Suprapubic skin (tissue), 4 donors: ENCODE measurements at regions not wholly inside any gene's neighbourhood (a gene's known extent, or its start where the extent isn't known, plus 50 kb on each side); places are given as distances from the start of the nearest gene placed in this dataset.

Experiments
- DNase-seq, 2 donors: peaks; one replicate each; pipeline ENCODE4 v3.0.0-alpha.2; 2019; ENCODE audit warnings: low spot score in 2 of 2
- H3K27ac ChIP-seq: fragments of 200-600 bp; sonication (generic); one replicate; pipeline ENCODE4 v1.5.1; 2019
- H3K27me3 ChIP-seq: fragments of 200-600 bp; sonication (generic); one replicate; pipeline ENCODE4 v1.5.1; 2019
- H3K36me3 ChIP-seq: fragments of 200-600 bp; sonication (generic); one replicate; pipeline ENCODE4 v1.5.1; 2019
- H3K4me1 ChIP-seq: fragments of 200-600 bp; sonication (generic); one replicate; pipeline ENCODE4 v1.5.1; 2019
- H3K4me3 ChIP-seq: fragments of 200-600 bp; sonication (generic); one replicate; pipeline ENCODE4 v1.5.1; 2019; ENCODE audit warnings: mild to moderate bottlenecking
- H3K9me3 ChIP-seq: fragments of 200-600 bp; sonication (generic); one replicate; pipeline ENCODE4 v1.5.1; 2019
- EP300 ChIP-seq: sonication (generic); formaldehyde crosslinking; IDR thresholded peaks from one replicate; pipeline ENCODE4 v1.6.1; 2017; ENCODE audit warnings: antibody characterized with exemption
- POLR2A ChIP-seq, 2 donors: fragments of 450-650 bp; IDR thresholded peaks; one replicate each; pipeline ENCODE4 v1.6.1; 2017; ENCODE audit warnings: antibody characterized with exemption in 2 of 2, mild to moderate bottlenecking in 2 of 2, moderate library complexity in 2 of 2
- POLR2AphosphoS5 ChIP-seq, 3 donors: sonication (generic); formaldehyde crosslinking; IDR thresholded peaks; one replicate each; pipeline ENCODE4 v1.6.1; 2017; ENCODE audit warnings: antibody characterized with exemption in 3 of 3
- WGBS: methylation state at CpG from one replicate; pipeline ENCODE4 v1.1.5; 2018; 5-methylcytosine and 5-hydroxymethylcytosine counted together
- TF ChIP-seq, protein P1 (sequence below), 2 donors: fragments of 200-600 bp in 1 of 2; fragments of 450-650 bp in 1 of 2; sonication (generic) in 1 of 2; IDR thresholded peaks; one replicate each; pipeline ENCODE4 v1.5.1; 2016 to 2019; ENCODE audit warnings: antibody characterized with exemption in 2 of 2, mild to moderate bottlenecking in 1 of 2, moderate library complexity in 1 of 2

GRCh38 chr17:14919094-14919493 is 346.0 kb downstream of the PMP22 start:
- no peaks in the 10 kb centered on the region for H3K27me3 ChIP-seq
- no peak for DNase-seq
- no peaks in the 10 kb centered on the region for H3K4me1 ChIP-seq
- peaks cover 5% of the 10 kb centered on the region for H3K9me3 ChIP-seq
- H3K4me3 ChIP-seq: no peak overlapping the region
- H3K36me3 ChIP-seq: no peaks in the 10 kb centered on the region
- 91% methylated on average over 5 of the region's 5 CpGs for WGBS
- TF ChIP-seq, protein P1, sequence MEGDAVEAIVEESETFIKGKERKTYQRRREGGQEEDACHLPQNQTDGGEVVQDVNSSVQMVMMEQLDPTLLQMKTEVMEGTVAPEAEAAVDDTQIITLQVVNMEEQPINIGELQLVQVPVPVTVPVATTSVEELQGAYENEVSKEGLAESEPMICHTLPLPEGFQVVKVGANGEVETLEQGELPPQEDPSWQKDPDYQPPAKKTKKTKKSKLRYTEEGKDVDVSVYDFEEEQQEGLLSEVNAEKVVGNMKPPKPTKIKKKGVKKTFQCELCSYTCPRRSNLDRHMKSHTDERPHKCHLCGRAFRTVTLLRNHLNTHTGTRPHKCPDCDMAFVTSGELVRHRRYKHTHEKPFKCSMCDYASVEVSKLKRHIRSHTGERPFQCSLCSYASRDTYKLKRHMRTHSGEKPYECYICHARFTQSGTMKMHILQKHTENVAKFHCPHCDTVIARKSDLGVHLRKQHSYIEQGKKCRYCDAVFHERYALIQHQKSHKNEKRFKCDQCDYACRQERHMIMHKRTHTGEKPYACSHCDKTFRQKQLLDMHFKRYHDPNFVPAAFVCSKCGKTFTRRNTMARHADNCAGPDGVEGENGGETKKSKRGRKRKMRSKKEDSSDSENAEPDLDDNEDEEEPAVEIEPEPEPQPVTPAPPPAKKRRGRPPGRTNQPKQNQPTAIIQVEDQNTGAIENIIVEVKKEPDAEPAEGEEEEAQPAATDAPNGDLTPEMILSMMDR (IDR thresholded peaks at IDR 0.05): no peak
- no peak for TF ChIP-seq POLR2AphosphoS5 (IDR thresholded peaks at IDR 0.05)
- H3K27ac ChIP-seq: no peak overlapping the region

GRCh38 chr17:14918540-14918939 is 346.6 kb downstream of the PMP22 start:
- Histone ChIP-seq H3K27ac (no peak overlapping the region), H3K4me1 (no peaks in the 10 kb centered on the region), H3K4me3 (no peak overlapping the region), H3K9me3 (peaks cover 5% of the 10 kb centered on the region), H3K36me3 (no peaks in the 10 kb centered on the region), H3K27me3 (no peaks in the 10 kb centered on the region)
- 37% methylated on average over 4 of the region's 4 CpGs for WGBS
- DNase-seq: no peak
- TF ChIP-seq, protein P1 (IDR thresholded peaks at IDR 0.05): no peak
- TF ChIP-seq POLR2AphosphoS5 (IDR thresholded peaks at IDR 0.05): no peak

DNA sequence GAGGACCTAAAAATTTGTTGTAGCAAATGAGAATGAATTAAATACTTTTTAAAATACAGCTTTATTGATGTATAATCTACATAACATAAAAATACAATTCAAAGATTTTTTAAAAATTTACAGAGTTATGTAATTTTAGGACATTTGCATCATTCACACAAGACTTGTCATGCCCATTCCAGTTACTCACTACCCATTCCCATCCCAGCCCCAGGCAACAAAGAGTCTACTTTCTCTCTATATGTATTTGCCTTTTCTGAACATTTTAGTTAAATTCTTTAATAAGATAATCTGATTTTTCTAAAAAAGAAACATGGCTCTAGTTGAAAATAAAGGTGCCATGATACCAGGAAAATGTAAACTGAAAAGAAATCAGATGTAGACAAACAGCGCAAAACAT is 354.2 kb downstream of the PMP22 start:
- Histone ChIP-seq H3K4me1 (no peaks in the 10 kb centered on the region), H3K27ac (no peak overlapping the region), H3K36me3 (no peaks in the 10 kb centered on the region), H3K9me3 (no peaks in the 10 kb centered on the region), H3K27me3 (peaks cover 5% of the 10 kb centered on the region), H3K4me3 (no peak overlapping the region)
- WGBS: 100% methylated on average over 1 of the region's 1 CpG
- DNase-seq: no peak
- TF ChIP-seq, protein P1 (IDR thresholded peaks at IDR 0.05): no peak
- TF ChIP-seq POLR2AphosphoS5 (IDR thresholded peaks at IDR 0.05) (no peak), EP300 (no peak), POLR2A (IDR thresholded peaks at IDR 0.05) (no peak)

DNA sequence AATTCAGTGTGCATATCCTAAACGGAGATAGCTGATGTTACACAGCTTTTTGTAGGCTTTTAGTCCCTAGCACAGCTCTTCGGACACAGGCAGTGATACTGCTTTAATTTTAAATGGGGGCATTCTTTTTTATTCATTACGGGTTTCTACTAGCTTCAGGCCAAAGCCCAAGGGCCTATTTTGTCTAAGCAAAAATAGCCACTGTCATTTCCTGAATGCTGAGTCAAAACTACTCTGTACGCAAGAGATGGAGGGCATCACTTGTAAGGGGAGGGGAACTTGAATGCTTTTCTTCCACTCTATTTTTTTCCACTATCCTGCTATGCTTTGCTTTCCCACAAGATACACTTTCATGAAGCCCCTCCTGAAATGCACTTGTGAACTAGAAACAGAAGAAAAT is 360.7 kb downstream of the PMP22 start:
- WGBS: 52% methylated on average over 4 of the region's 4 CpGs
- Histone ChIP-seq H3K36me3 (no peaks in the 10 kb centered on the region), H3K27me3 (peaks cover 5% of the 10 kb centered on the region), H3K4me1 (no peaks in the 10 kb centered on the region), H3K27ac (no peak overlapping the region), H3K9me3 (no peaks in the 10 kb centered on the region), H3K4me3 (no peak overlapping the region)
- no peak for DNase-seq
- TF ChIP-seq, protein P1 (IDR thresholded peaks at IDR 0.05): no peak
- TF ChIP-seq POLR2AphosphoS5 (IDR thresholded peaks at IDR 0.05) (no peak), POLR2A (IDR thresholded peaks at IDR 0.05) (no peak), EP300 (no peak)

- H3K27ac ChIP-seq: no peak overlapping the region
- WGBS: 46% methylated on average over 1 of the region's 1 CpG
These were observed 361.3 kb downstream of the PMP22 start for GRCh38 chr17:14903854-14904253.

More at GRCh38 chr17:14903854-14904253, 361.3 kb downstream of the PMP22 start:
- no peak for DNase-seq
- Histone ChIP-seq H3K27me3 (peaks cover 5% of the 10 kb centered on the region), H3K36me3 (no peaks in the 10 kb centered on the region), H3K4me1 (no peaks in the 10 kb centered on the region), H3K9me3 (no peaks in the 10 kb centered on the region), H3K4me3 (no peak overlapping the region)
- TF ChIP-seq EP300 (no peak), POLR2AphosphoS5 (IDR thresholded peaks at IDR 0.05) (no peak), POLR2A (IDR thresholded peaks at IDR 0.05) (no peak)
- TF ChIP-seq, protein P1 (IDR thresholded peaks at IDR 0.05): no peak
